Adrenal gland (tissue), 9 donors: ENCODE measurements at regions not wholly inside any gene's neighbourhood (a gene's known extent, or its start where the extent isn't known, plus 50 kb on each side); places are given as distances from the start of the nearest gene placed in this dataset.

ENCODE experiments used
- DNase-seq, 7 donors: peaks; one replicate each; pipeline ENCODE4 v3.0.0-alpha.2; 2019 to 2020
- H3K27ac ChIP-seq, 5 donors: fragments of 200-600 bp; sonication (generic) in 4 of 5; 1 replicate in 3 of 5; 2 replicates in 2 of 5; pipeline versions ENCODE4 v1.5.1 to v1.8.0; 2016 to 2020; ENCODE audit warnings: mild to moderate bottlenecking in 1 of 5
- H3K27me3 ChIP-seq: fragments of 200-600 bp; 2 replicates; pipeline ENCODE4 v1.8.0; 2021
- H3K36me3 ChIP-seq, 2 donors: fragments of 200-600 bp; replicated peaks in 1 of 2; 1 replicate in 1 of 2; 2 replicates in 1 of 2; pipeline versions ENCODE4 v1.5.1 to v1.8.0; 2018 to 2022
- H3K4me1 ChIP-seq, 2 donors: fragments of 200-600 bp; replicated peaks in 1 of 2; 1 replicate in 1 of 2; 2 replicates in 1 of 2; pipeline versions ENCODE4 v1.5.1 to v1.8.0; 2018 to 2021
- H3K4me3 ChIP-seq, 4 donors: fragments of 200-600 bp; sonication (generic) in 3 of 4; one replicate each; pipeline ENCODE4 v1.5.1; 2016 to 2018
- H3K9me3 ChIP-seq, 3 donors: fragments of 200-600 bp; sonication (generic) in 1 of 3; replicated peaks in 1 of 3; 1 replicate in 2 of 3; 2 replicates in 1 of 3; pipeline versions ENCODE4 v1.5.1 to v1.8.0; 2016 to 2021
- CTCF ChIP-seq, 6 experiments: fragments of 450-650 bp in 4 of 6; fragments of 200-600 bp in 2 of 6; sonication (generic) in 1 of 6; IDR thresholded peaks; 1 replicate in 5 of 6; 2 replicates in 1 of 6; pipeline versions ENCODE4 v1.5.1 to v1.8.0; 2016 to 2021; ENCODE audit warnings: antibody characterized with exemption in 6 of 6, mild to moderate bottlenecking in 2 of 6, moderate library complexity in 1 of 6
- POLR2A ChIP-seq, 2 donors: fragments of 450-650 bp; IDR thresholded peaks; one replicate each; pipeline ENCODE4 v1.6.1; 2017; ENCODE audit warnings: antibody characterized with exemption in 2 of 2, mild to moderate bottlenecking in 2 of 2, moderate library complexity in 1 of 2
- WGBS, 4 donors: extraction: QIAGEN DNeasy Blood & Tissue Kit in 2 of 4; methylation state at CpG; one replicate each; pipeline versions ENCODE4 v1.1.5 to v1.1.7; 2013 to 2017; 5-methylcytosine and 5-hydroxymethylcytosine counted together
- intact Hi-C, 2 donors: fragments of 100-400 bp; cut with DNase I; formaldehyde crosslinking; loops; one replicate each; pipeline versions ENCODE4 v1.14.1 to v1.15.0; 2022 to 2023
- donor health status: healthy with polysubstance abuse.
- donor health status: Bipolar disorder and iron deficiency.
- donor health status: DM: yes; HTN: yes; CAD: no.
- donor health status: DM: no; HTN: no; CAD: no.
- donor health status: DM: no; HTN: no; CAD: no.

DNA sequence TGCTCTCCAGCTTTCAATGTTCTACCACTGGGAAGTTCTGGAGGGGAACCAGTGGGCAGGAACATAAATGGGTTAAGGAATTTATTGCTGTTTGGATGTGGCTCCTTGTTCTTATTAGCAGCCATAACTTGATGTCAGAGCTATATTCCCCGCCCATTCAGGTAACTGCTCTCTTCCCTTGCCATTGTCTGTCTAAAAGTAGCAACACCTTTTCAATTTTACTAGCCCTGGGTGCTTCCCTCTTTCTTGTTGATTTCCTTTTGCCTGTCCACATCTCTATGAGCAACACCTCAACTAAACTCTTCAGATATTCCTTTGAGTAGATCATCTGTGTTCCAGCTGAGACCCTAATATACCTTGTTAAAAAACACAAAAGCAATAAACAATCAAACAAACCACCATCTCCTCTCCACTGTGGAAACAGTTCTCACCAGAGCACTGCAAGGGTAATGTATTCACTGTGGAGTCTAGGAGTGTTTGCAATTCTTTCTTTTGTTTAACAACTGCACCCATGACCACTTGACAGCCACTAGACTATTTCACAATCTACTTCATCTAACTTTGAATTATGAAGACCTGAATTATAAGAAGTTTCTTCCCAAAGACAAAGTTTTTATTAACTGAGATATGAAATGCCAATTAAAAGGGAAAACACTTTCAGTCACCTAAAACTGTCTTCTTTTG lies 436.7 kb downstream of the IPMK start:
- Histone ChIP-seq H3K9me3 (no peaks in the 10 kb centered on the region), H3K27me3 (no peaks in the 10 kb centered on the region), H3K4me3 (no peak overlapping the region), H3K27ac (no peak overlapping the region), H3K4me1 (no peaks in the 10 kb centered on the region), H3K36me3 (no peaks in the 10 kb centered on the region)
- no peak for TF ChIP-seq POLR2A (IDR thresholded peaks at IDR 0.05)
- no peak for TF ChIP-seq CTCF (IDR thresholded peaks at IDR 0.05)
- no peak for DNase-seq
- WGBS, 4 donors, result 40 to 83% (median 60%) methylated on average over 1 of the region's 1 CpG
- intact Hi-C loops, result no loop called here

DNA sequence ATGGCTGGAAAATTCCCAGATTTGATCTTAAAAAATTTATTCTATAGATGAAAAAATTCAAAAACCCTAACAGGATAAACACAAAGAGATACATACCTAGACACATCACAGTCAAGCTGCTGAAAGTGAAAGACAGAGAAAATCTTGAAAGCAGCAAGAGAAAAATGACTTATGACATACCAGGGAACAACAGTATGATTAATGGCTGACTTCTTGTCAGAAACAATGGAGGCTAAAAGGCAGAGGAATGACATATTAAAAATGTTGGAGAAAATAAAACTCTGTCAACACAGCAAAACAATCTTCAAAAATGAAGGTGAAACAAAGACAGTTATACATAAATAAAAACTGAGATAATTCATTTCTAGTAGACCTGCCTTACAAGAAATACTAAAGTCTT lies 442.7 kb downstream of the IPMK start:
- no peaks in the 10 kb centered on the region for H3K36me3 ChIP-seq
- no peaks in the 10 kb centered on the region for H3K4me1 ChIP-seq
- no peak for TF ChIP-seq POLR2A (IDR thresholded peaks at IDR 0.05)
- TF ChIP-seq CTCF (IDR thresholded peaks at IDR 0.05), result no peak
- no peaks in the 10 kb centered on the region for H3K27me3 ChIP-seq
- no peak for DNase-seq
- no peak overlapping the region for H3K4me3 ChIP-seq
- peaks cover 0 to 5% (median 0%) of the 10 kb centered on the region in 3 donors for H3K9me3 ChIP-seq
- no peak overlapping the region for H3K27ac ChIP-seq
- intact Hi-C loops, result no loop called here

DNA sequence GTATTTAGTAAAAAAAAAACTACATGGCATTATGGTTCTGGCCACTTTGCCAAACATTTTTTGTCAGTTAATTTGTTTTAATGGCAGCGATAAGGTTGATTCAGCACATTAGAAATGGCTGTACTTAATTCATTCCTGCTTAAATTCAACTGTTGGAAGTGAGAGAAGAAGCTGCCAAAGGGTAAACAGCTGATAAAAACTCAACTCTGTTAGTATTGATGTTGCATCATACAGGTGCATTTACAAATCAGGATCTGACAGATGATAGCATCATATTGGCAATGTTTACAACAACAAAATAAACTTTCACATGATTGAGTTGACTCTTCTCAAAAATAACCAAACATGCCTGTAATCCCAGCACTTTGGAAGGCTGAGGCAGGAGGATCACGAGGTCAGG lies 444.3 kb downstream of the IPMK start:
- DNase-seq, result no peak
- intact Hi-C loops, result no loop called here
- WGBS, 4 donors, result 87 to 89% (median 88%) methylated on average over 2 of the region's 2 CpGs
- H3K27me3 ChIP-seq, result no peaks in the 10 kb centered on the region
- TF ChIP-seq CTCF (IDR thresholded peaks at IDR 0.05) (no peak), POLR2A (IDR thresholded peaks at IDR 0.05) (no peak)
- no peak overlapping the region for H3K4me3 ChIP-seq
- H3K4me1 ChIP-seq, result no peaks in the 10 kb centered on the region
- no peak overlapping the region for H3K27ac ChIP-seq
- no peaks in the 10 kb centered on the region for H3K36me3 ChIP-seq
- H3K9me3 ChIP-seq, result peaks cover 0 to 5% (median 0%) of the 10 kb centered on the region in 3 donors

- Histone ChIP-seq H3K27me3 (no peaks in the 10 kb centered on the region), H3K4me3 (no peak overlapping the region), H3K9me3 (peaks cover 0 to 5% (median 0%) of the 10 kb centered on the region in 3 donors), H3K36me3 (no peaks in the 10 kb centered on the region), H3K27ac (no peak overlapping the region), H3K4me1 (no peaks in the 10 kb centered on the region)
- no peak for DNase-seq
- intact Hi-C loops, result no loop called here
- TF ChIP-seq POLR2A (IDR thresholded peaks at IDR 0.05) (no peak), CTCF (IDR thresholded peaks at IDR 0.05) (no peak)
These were observed 444.7 kb downstream of the IPMK start for GRCh38 chr10:57822965-57823364.
